SK-N-SH treated with all-trans-retinoic acid at 6 μM for 48 hours (cell line): ENCODE measurements at regions not wholly inside any gene's neighbourhood (a gene's known extent, or its start where the extent isn't known, plus 50 kb on each side); places are given as distances from the start of the nearest gene placed in this dataset.
A peak's percentile ranks its signal among the peaks of the same experiment; 100 is the strongest.
"Not testable (repeated sequence)": the region's sequence is repeated elsewhere in the genome, so short reads cannot be mapped to it uniquely, and the experiment has no call there.

Experiments
- ATAC-seq: fragments of 200-7000 bp; cut with Tn5 transposase; 3 replicates; pipeline ENCODE4 v1.9.1; 2020; ENCODE audit warnings: mild to moderate bottlenecking, moderate library complexity
- ARNTL ChIP-seq: fragments of 450-650 bp; formaldehyde crosslinking; IDR thresholded peaks from 2 replicates; pipeline ENCODE4 v1.5.0; 2020; ENCODE audit warnings: low read depth, mild to moderate bottlenecking, moderate library complexity, borderline replicate concordance
- BACH2 ChIP-seq: fragments of 250-450 bp; sonication (Bioruptor Pico); IDR thresholded peaks from 2 replicates; pipeline ENCODE4 v1.9.0; 2021; ENCODE audit warnings: mild to moderate bottlenecking, borderline replicate concordance
- CREB5 ChIP-seq: fragments of 250-450 bp; sonication (Bioruptor Pico); IDR thresholded peaks from 2 replicates; pipeline ENCODE4 v1.5.1; 2020; ENCODE audit warnings: low read depth, mild to moderate bottlenecking, moderate library complexity
- CSDC2 ChIP-seq: fragments of 250-450 bp; sonication (Bioruptor Pico); IDR thresholded peaks from 2 replicates; pipeline ENCODE4 v1.5.0; 2020; ENCODE audit warnings: mild to moderate bottlenecking, moderate library complexity
- ESRRG ChIP-seq: fragments of 250-450 bp; sonication (Bioruptor Pico); IDR thresholded peaks from 2 replicates; pipeline ENCODE4 v1.6.1; 2021; ENCODE audit warnings: mild to moderate bottlenecking
- GLIS3 ChIP-seq: fragments of 250-450 bp; sonication (Bioruptor Pico); IDR thresholded peaks from 2 replicates; pipeline ENCODE4 v1.5.0; 2020; ENCODE audit warnings: mild to moderate bottlenecking, moderate library complexity
- ISL1 ChIP-seq: fragments of 250-450 bp; sonication (Bioruptor Pico); IDR thresholded peaks from 2 replicates; pipeline ENCODE4 v2.1.2; 2022; ENCODE audit warnings: mild to moderate bottlenecking, moderate library complexity
- OSR1 ChIP-seq: fragments of 250-450 bp; sonication (Bioruptor Pico); IDR thresholded peaks from 2 replicates; pipeline ENCODE4 v1.8.0; 2022; ENCODE audit warnings: moderate library complexity, mild to moderate bottlenecking, inconsistent platforms
- POU6F1 ChIP-seq: fragments of 250-450 bp; sonication (Bioruptor Pico); IDR thresholded peaks from 2 replicates; pipeline ENCODE4 v1.8.0; 2021; ENCODE audit warnings: low read depth, mild to moderate bottlenecking, moderate library complexity, borderline replicate concordance
- PPARA ChIP-seq: fragments of 250-450 bp; sonication (Bioruptor Pico); IDR thresholded peaks from 2 replicates; pipeline ENCODE4 v1.5.0; 2020; ENCODE audit warnings: mild to moderate bottlenecking, borderline replicate concordance
- SNAI2 ChIP-seq: fragments of 250-450 bp; sonication (Bioruptor Pico); IDR thresholded peaks from 2 replicates; pipeline ENCODE4 v1.5.0; 2020; ENCODE audit warnings: mild to moderate bottlenecking, moderate library complexity
- TSHZ2 ChIP-seq: fragments of 250-450 bp; sonication (Bioruptor Pico); IDR thresholded peaks from 2 replicates; pipeline ENCODE4 v1.5.0; 2020; ENCODE audit warnings: mild to moderate bottlenecking, moderate library complexity
- ZC3H10 ChIP-seq: fragments of 250-450 bp; sonication (Bioruptor Pico); IDR thresholded peaks from 2 replicates; pipeline ENCODE4 v1.5.1; 2021; ENCODE audit warnings: mild to moderate bottlenecking, moderate library complexity
- ZFP3 ChIP-seq: fragments of 250-450 bp; sonication (Bioruptor Pico); IDR thresholded peaks from 2 replicates; pipeline ENCODE4 v1.5.0; 2020; ENCODE audit warnings: mild to moderate bottlenecking, moderate library complexity
- ZNF70 ChIP-seq: fragments of 450-650 bp; formaldehyde crosslinking; IDR thresholded peaks from 2 replicates; pipeline ENCODE4 v1.5.0; 2020; ENCODE audit warnings: mild to moderate bottlenecking, moderate library complexity
- ZNF8 ChIP-seq: fragments of 450-650 bp; formaldehyde crosslinking; IDR thresholded peaks from 2 replicates; pipeline ENCODE4 v1.5.0; 2020; ENCODE audit warnings: mild to moderate bottlenecking, moderate library complexity
- TF ChIP-seq, protein P1 (sequence below): fragments of 250-450 bp; sonication (Bioruptor Pico); IDR thresholded peaks from 2 replicates; pipeline ENCODE4 v1.8.0; 2020; ENCODE audit warnings: mild to moderate bottlenecking, moderate library complexity, borderline replicate concordance
- TF ChIP-seq, protein P2 (sequence below): fragments of 250-450 bp; sonication (Bioruptor Pico); IDR thresholded peaks from 2 replicates; pipeline ENCODE4 v1.5.1; 2021; ENCODE audit warnings: mild to moderate bottlenecking, moderate library complexity

GRCh38 chr6:141510803-141511202 lies 621.9 kb upstream of the GJE1 start (continued):
- TF ChIP-seq TSHZ2 (CRISPR knock-in tag) (no peak), ZFP3 (no peak), CREB5 (CRISPR knock-in tag) (no peak), ESRRG (CRISPR knock-in tag) (no peak)

- ATAC-seq: not testable (repeated sequence)
These were observed 626.7 kb upstream of the GJE1 start for GRCh38 chr6:141506062-141506461.

DNA sequence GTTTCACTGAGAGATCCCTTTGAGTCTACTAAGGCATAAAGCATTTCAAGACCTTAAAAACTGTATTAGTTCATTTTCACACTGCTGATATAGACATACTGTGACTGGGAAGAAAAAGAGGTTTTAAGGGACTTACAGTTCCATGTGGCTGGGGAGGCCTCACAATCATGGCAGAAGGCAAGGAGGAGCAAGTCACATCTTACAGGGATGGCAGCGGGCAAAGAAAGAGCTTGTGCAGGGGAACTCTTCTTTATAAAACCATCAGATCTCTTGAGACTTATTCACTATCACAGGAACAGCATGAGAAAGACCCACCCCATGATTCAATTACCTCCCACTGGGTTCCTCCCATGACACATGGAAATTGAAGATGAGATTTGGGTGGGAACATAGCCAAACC lies 628.4 kb upstream of the GJE1 start:
- not testable (repeated sequence) for ATAC-seq

DNA sequence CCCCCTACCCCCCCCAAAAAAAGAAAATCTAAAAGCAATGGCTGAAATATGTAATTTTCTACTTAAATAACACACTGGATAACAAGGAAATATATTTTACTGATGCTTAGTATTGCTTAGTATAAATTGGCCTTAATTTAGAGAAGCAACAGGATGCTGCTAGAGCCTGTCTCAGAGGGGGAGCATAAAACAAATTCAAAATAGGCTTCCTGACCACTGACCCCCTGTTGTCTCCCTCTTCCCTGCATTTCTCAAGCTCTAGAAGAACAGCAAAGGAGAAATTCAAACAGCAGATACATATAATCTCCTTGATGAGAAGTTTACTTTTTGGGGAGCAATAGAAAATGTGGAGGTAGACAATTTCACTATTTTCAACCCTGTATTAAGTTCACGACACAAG lies 631.1 kb upstream of the GJE1 start:
- ATAC-seq: peak; percentile 35; the same call in 1 of the 3 replicates

More for the DNA sequence above, 631.1 kb upstream of the GJE1 start:
- TF ChIP-seq, protein P1, sequence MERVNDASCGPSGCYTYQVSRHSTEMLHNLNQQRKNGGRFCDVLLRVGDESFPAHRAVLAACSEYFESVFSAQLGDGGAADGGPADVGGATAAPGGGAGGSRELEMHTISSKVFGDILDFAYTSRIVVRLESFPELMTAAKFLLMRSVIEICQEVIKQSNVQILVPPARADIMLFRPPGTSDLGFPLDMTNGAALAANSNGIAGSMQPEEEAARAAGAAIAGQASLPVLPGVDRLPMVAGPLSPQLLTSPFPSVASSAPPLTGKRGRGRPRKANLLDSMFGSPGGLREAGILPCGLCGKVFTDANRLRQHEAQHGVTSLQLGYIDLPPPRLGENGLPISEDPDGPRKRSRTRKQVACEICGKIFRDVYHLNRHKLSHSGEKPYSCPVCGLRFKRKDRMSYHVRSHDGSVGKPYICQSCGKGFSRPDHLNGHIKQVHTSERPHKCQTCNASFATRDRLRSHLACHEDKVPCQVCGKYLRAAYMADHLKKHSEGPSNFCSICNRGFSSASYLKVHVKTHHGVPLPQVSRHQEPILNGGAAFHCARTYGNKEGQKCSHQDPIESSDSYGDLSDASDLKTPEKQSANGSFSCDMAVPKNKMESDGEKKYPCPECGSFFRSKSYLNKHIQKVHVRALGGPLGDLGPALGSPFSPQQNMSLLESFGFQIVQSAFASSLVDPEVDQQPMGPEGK (CRISPR knock-in tag): no peak
- TF ChIP-seq ARNTL (CRISPR knock-in tag) (no peak), CSDC2 (no peak), GLIS3 (no peak), ZNF70 (no peak), ZFP3 (no peak), PPARA (CRISPR knock-in tag) (no peak), ZC3H10 (CRISPR knock-in tag) (no peak), TSHZ2 (CRISPR knock-in tag) (no peak), ZNF8 (no peak), SNAI2 (CRISPR knock-in tag) (no peak), CREB5 (CRISPR knock-in tag) (no peak), ISL1 (CRISPR knock-in tag) (no peak), POU6F1 (CRISPR knock-in tag) (no peak), OSR1 (CRISPR knock-in tag) (no peak), ESRRG (CRISPR knock-in tag) (no peak), BACH2 (CRISPR knock-in tag) (no peak)
- TF ChIP-seq, protein P2, sequence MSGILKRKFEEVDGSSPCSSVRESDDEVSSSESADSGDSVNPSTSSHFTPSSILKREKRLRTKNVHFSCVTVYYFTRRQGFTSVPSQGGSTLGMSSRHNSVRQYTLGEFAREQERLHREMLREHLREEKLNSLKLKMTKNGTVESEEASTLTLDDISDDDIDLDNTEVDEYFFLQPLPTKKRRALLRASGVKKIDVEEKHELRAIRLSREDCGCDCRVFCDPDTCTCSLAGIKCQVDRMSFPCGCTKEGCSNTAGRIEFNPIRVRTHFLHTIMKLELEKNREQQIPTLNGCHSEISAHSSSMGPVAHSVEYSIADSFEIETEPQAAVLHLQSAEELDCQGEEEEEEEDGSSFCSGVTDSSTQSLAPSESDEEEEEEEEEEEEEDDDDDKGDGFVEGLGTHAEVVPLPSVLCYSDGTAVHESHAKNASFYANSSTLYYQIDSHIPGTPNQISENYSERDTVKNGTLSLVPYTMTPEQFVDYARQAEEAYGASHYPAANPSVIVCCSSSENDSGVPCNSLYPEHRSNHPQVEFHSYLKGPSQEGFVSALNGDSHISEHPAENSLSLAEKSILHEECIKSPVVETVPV (CRISPR knock-in tag): no peak
